HL-60 (cell line): ENCODE measurements at regions not wholly inside any gene's neighbourhood (a gene's known extent, or its start where the extent isn't known, plus 50 kb on each side); places are given as distances from the start of the nearest gene placed in this dataset.

Experiments
- DNase-seq, 2 experiments: peaks; one replicate each; pipeline ENCODE4 v3.0.0-alpha.2; 2010 to 2020; ENCODE audit warnings: low read depth in 1 of 2, low spot score in 1 of 2
- H3K27ac ChIP-seq: fragments of 250-450 bp; sonication (Bioruptor Pico); replicated peaks from 2 replicates; pipeline ENCODE4 v1.5.1; 2020; ENCODE audit warnings: mild to moderate bottlenecking, moderate library complexity
- H3K27me3 ChIP-seq: fragments of 250-450 bp; sonication (Bioruptor Pico); 2 replicates; pipeline ENCODE4 v1.5.1; 2021; ENCODE audit warnings: mild to moderate bottlenecking, moderate library complexity; ENCODE audit not compliant: insufficient read depth, poor library complexity, severe bottlenecking
- H3K4me3 ChIP-seq: replicated peaks from 2 replicates; pipeline ENCODE4 v1.5.1; 2011; ENCODE audit warnings: mild to moderate bottlenecking, control low read depth, low read length; ENCODE audit not compliant: insufficient read depth
- CTCF ChIP-seq: IDR thresholded peaks from one replicate; pipeline ENCODE4 v1.5.1; 2011; ENCODE audit warnings: low read length, control low read depth, inconsistent platforms; ENCODE audit not compliant: insufficient read depth
- GABPA ChIP-seq: IDR thresholded peaks from 2 replicates; pipeline ENCODE4 v1.6.1; 2012; ENCODE audit warnings: low read depth
- POLR2AphosphoS5 ChIP-seq: IDR thresholded peaks from 2 replicates; pipeline ENCODE4 v1.6.1; 2012; ENCODE audit warnings: low read depth
- SPI1 ChIP-seq: IDR thresholded peaks from 2 replicates; pipeline ENCODE4 v1.6.1; 2012; ENCODE audit warnings: low read depth, mild to moderate bottlenecking, borderline replicate concordance
- TF ChIP-seq, protein P1 (sequence below): IDR thresholded peaks from 2 replicates; pipeline ENCODE4 v1.6.1; 2012; ENCODE audit warnings: low read depth; ENCODE audit not compliant: insufficient replicate concordance

GRCh38 chr20:55615818-55616217 lies 389.5 kb downstream of the CBLN4 start:
- no peak overlapping the region for H3K4me3 ChIP-seq
- no peak overlapping the region for H3K27ac ChIP-seq
- TF ChIP-seq, protein P1, sequence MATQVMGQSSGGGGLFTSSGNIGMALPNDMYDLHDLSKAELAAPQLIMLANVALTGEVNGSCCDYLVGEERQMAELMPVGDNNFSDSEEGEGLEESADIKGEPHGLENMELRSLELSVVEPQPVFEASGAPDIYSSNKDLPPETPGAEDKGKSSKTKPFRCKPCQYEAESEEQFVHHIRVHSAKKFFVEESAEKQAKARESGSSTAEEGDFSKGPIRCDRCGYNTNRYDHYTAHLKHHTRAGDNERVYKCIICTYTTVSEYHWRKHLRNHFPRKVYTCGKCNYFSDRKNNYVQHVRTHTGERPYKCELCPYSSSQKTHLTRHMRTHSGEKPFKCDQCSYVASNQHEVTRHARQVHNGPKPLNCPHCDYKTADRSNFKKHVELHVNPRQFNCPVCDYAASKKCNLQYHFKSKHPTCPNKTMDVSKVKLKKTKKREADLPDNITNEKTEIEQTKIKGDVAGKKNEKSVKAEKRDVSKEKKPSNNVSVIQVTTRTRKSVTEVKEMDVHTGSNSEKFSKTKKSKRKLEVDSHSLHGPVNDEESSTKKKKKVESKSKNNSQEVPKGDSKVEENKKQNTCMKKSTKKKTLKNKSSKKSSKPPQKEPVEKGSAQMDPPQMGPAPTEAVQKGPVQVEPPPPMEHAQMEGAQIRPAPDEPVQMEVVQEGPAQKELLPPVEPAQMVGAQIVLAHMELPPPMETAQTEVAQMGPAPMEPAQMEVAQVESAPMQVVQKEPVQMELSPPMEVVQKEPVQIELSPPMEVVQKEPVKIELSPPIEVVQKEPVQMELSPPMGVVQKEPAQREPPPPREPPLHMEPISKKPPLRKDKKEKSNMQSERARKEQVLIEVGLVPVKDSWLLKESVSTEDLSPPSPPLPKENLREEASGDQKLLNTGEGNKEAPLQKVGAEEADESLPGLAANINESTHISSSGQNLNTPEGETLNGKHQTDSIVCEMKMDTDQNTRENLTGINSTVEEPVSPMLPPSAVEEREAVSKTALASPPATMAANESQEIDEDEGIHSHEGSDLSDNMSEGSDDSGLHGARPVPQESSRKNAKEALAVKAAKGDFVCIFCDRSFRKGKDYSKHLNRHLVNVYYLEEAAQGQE, result no peak
- no peak for TF ChIP-seq CTCF
- TF ChIP-seq POLR2AphosphoS5, result no peak
- no peaks in the 10 kb centered on the region for H3K27me3 ChIP-seq
- DNase-seq, result no peak

- Histone ChIP-seq H3K27ac (no peak overlapping the region), H3K4me3 (no peak overlapping the region), H3K27me3 (no peaks in the 10 kb centered on the region)
- DNase-seq, result no peak
- TF ChIP-seq CTCF (no peak), SPI1 (no peak), GABPA (no peak), POLR2AphosphoS5 (no peak)
- TF ChIP-seq, protein P1, result no peak
Measured at GRCh38 chr20:55614220-55614757, 391.0 kb downstream of the CBLN4 start.

GRCh38 chr20:55610756-55611155 lies 394.6 kb downstream of the CBLN4 start:
- Histone ChIP-seq H3K27ac (no peak overlapping the region), H3K4me3 (no peak overlapping the region), H3K27me3 (no peaks in the 10 kb centered on the region)
- no peak for DNase-seq
- TF ChIP-seq, protein P1, result no peak
- TF ChIP-seq POLR2AphosphoS5 (no peak), CTCF (no peak), GABPA (no peak), SPI1 (no peak)
